NB4 (cell line): ENCODE measurements at regions not wholly inside any gene's neighbourhood (a gene's known extent, or its start where the extent isn't known, plus 50 kb on each side); places are given as distances from the start of the nearest gene placed in this dataset.

ENCODE experiments used
- MYC ChIP-seq: IDR thresholded peaks from 2 replicates; pipeline ENCODE4 v1.6.1; 2011; ENCODE audit warnings: low read depth, low read length
- POLR2A ChIP-seq: IDR thresholded peaks from 2 replicates; pipeline ENCODE4 v1.6.1; 2011; ENCODE audit warnings: mild to moderate bottlenecking; ENCODE audit not compliant: insufficient read length; ENCODE audit errors: extremely low read depth
- TF ChIP-seq, protein P1 (sequence below): IDR thresholded peaks from one replicate; pipeline ENCODE4 v1.5.1; 2012; ENCODE audit warnings: low read depth, low read length
- TF ChIP-seq, protein P2 (sequence below): IDR thresholded peaks from 2 replicates; pipeline ENCODE4 v1.6.1; 2011; ENCODE audit warnings: low read depth, low read length

DNA sequence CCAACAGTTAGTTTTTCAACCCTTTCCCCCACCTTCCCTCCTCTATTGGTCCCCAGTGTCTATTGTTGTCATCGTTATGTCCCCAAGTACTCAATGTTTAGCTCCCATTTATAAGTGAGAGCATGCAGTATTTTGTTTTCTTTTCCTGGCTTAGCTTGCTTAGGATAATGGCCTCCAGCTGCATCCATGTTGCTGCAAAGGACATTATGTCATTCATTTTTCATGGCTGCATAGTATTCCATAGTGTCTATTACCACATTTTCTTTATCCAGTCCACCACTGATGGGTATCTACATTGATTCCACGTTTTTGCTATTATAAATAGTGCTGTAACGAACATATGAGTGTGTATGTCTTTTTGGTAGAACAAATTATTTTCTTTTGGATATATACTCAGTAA, 55.3 kb upstream of the HIVEP1 start:
- TF ChIP-seq, protein P1, sequence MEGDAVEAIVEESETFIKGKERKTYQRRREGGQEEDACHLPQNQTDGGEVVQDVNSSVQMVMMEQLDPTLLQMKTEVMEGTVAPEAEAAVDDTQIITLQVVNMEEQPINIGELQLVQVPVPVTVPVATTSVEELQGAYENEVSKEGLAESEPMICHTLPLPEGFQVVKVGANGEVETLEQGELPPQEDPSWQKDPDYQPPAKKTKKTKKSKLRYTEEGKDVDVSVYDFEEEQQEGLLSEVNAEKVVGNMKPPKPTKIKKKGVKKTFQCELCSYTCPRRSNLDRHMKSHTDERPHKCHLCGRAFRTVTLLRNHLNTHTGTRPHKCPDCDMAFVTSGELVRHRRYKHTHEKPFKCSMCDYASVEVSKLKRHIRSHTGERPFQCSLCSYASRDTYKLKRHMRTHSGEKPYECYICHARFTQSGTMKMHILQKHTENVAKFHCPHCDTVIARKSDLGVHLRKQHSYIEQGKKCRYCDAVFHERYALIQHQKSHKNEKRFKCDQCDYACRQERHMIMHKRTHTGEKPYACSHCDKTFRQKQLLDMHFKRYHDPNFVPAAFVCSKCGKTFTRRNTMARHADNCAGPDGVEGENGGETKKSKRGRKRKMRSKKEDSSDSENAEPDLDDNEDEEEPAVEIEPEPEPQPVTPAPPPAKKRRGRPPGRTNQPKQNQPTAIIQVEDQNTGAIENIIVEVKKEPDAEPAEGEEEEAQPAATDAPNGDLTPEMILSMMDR = no peak
- TF ChIP-seq POLR2A (no peak), MYC (no peak)
- TF ChIP-seq, protein P2, sequence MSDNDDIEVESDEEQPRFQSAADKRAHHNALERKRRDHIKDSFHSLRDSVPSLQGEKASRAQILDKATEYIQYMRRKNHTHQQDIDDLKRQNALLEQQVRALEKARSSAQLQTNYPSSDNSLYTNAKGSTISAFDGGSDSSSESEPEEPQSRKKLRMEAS = no peak
